ENCODE measurements at regions not wholly inside any gene's neighbourhood (a gene's known extent, or its start where the extent isn't known, plus 50 kb on each side); places are given as distances from the start of the nearest gene placed in this dataset.

DNA sequence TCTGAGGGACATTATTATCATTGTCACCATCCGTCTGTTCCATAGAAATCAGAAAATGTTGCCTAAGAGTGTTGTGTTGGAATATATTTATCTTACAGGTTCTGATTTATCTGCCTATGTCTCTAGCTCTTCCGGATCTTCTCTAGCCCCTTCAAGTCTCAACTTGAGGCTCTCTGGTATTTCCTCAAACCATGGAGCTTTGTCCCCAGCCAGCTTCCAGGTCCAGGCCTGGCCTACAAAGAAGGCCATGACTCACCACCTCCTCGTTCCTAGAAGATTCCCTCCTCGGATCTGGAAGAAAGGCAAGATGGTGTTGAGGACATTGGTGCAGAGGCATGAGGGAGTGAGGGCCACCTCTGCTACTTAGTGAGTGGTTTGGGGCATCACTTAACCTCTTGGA lies 122.1 kb upstream of the TRIB2 start:
- TF ChIP-seq, protein P1, sequence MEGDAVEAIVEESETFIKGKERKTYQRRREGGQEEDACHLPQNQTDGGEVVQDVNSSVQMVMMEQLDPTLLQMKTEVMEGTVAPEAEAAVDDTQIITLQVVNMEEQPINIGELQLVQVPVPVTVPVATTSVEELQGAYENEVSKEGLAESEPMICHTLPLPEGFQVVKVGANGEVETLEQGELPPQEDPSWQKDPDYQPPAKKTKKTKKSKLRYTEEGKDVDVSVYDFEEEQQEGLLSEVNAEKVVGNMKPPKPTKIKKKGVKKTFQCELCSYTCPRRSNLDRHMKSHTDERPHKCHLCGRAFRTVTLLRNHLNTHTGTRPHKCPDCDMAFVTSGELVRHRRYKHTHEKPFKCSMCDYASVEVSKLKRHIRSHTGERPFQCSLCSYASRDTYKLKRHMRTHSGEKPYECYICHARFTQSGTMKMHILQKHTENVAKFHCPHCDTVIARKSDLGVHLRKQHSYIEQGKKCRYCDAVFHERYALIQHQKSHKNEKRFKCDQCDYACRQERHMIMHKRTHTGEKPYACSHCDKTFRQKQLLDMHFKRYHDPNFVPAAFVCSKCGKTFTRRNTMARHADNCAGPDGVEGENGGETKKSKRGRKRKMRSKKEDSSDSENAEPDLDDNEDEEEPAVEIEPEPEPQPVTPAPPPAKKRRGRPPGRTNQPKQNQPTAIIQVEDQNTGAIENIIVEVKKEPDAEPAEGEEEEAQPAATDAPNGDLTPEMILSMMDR (IDR thresholded peaks at IDR 0.05), result no peak
- no peak for TF ChIP-seq ZFX (IDR thresholded peaks at IDR 0.05; ENCODE audit: borderline replicate concordance)

All from 22Rv1 (cell line).